BJ (cell line): ENCODE measurements at regions not wholly inside any gene's neighbourhood (a gene's known extent, or its start where the extent isn't known, plus 50 kb on each side); places are given as distances from the start of the nearest gene placed in this dataset.

Source experiments
- CTCF ChIA-PET: fragments of 350-600 bp; formaldehyde crosslinking; extraction: SDS; loops from one replicate; lab custom pipeline; 2021; ENCODE audit warnings: antibody characterized with exemption, inconsistent platforms; lab: Yijun Ruan, JAX
- POLR2A ChIA-PET: fragments of 300-600 bp; sonication (Branson Sonifier 250); formaldehyde crosslinking; extraction: SDS; loops from one replicate; lab custom pipeline; 2021; ENCODE audit warnings: antibody characterized with exemption; lab: Charles Lee
- DNase-seq: peaks from one replicate; pipeline ENCODE4 v3.0.0-alpha.2; 2011; ENCODE audit warnings: low read depth
- H3K27me3 ChIP-seq: 2 replicates; pipeline ENCODE4 v1.6.0; 2011; ENCODE audit warnings: low read length; ENCODE audit not compliant: control insufficient read depth, insufficient read depth
- H3K36me3 ChIP-seq: 2 replicates; pipeline ENCODE4 v1.5.1; 2011; ENCODE audit warnings: low read length; ENCODE audit not compliant: control insufficient read depth, insufficient read depth
- H3K4me3 ChIP-seq: 2 replicates; pipeline ENCODE4 v1.5.1; 2011; ENCODE audit warnings: low read depth, mild to moderate bottlenecking, control low read depth, low read length
- CTCF ChIP-seq: IDR thresholded peaks from 2 replicates; pipeline ENCODE4 v1.5.1; 2011; ENCODE audit warnings: low read depth, mild to moderate bottlenecking, control low read depth, inconsistent platforms, low read length, moderate library complexity; ENCODE audit not compliant: insufficient read depth

GRCh38 chr20:22652681-22653588, 68.6 kb upstream of the FOXA2 start:
- POLR2A ChIA-PET: no interaction called here
- no peak overlapping the region for H3K4me3 ChIP-seq
- no peak for TF ChIP-seq CTCF
- H3K36me3 ChIP-seq: no peaks in the 10 kb centered on the region
- no peaks in the 10 kb centered on the region for H3K27me3 ChIP-seq
- no peak for DNase-seq
- CTCF ChIA-PET: no interaction called here

GRCh38 chr20:22653658-22654642, 69.6 kb upstream of the FOXA2 start:
- H3K36me3 ChIP-seq: no peaks in the 10 kb centered on the region
- H3K4me3 ChIP-seq: no peak overlapping the region
- no peak for DNase-seq
- no peak for TF ChIP-seq CTCF
- ChIA-PET POLR2A (no interaction called here), CTCF (no interaction called here)
- H3K27me3 ChIP-seq: no peaks in the 10 kb centered on the region

GRCh38 chr20:22663528-22664025, 79.2 kb upstream of the FOXA2 start:
- ChIA-PET POLR2A (no interaction called here), CTCF (interaction anchor here (0.7 to 1.1 kb wide), 3 partner anchors 15 to 27 kb away, joined by 3 read pairs; no protein-coding TSS in a partner anchor)
- no peak for TF ChIP-seq CTCF
- H3K36me3 ChIP-seq: no peaks in the 10 kb centered on the region
- H3K4me3 ChIP-seq: no peak overlapping the region
- H3K27me3 ChIP-seq: no peaks in the 10 kb centered on the region
- DNase-seq: no peak

GRCh38 chr20:22667198-22667597, 82.8 kb upstream of the FOXA2 start:
- ChIA-PET CTCF (interaction anchor here (0.9 to 2.2 kb wide), 2 partner anchors 17 to 328 kb away, joined by 3 to 6 read pairs; no protein-coding TSS in a partner anchor), POLR2A (no interaction called here)
- Histone ChIP-seq H3K36me3 (no peaks in the 10 kb centered on the region), H3K4me3 (no peak overlapping the region), H3K27me3 (no peaks in the 10 kb centered on the region)
- TF ChIP-seq CTCF: no peak
- DNase-seq: no peak
